Naive B cell (primary cell): ENCODE measurements at regions not wholly inside any gene's neighbourhood (a gene's known extent, or its start where the extent isn't known, plus 50 kb on each side); places are given as distances from the start of the nearest gene placed in this dataset.

ENCODE experiments used
- ATAC-seq, 2 donors: fragments of 150-1000 bp; cut with Tn5 transposase; 2 replicates each; pipeline ENCODE4 v1.10.0; 2021; ENCODE audit warnings: low read depth in 2 of 2, mild to moderate bottlenecking in 2 of 2, moderate library complexity in 2 of 2
- DNase-seq: peaks from one replicate; pipeline ENCODE4 v3.0.0; 2022
- H3K27ac Mint-ChIP-seq, 6 donors: one replicate each; pipeline ENCODE4 v1.8.0; 2020 to 2022; ENCODE audit warnings: mild to moderate bottlenecking in 6 of 6, mixed read lengths in 6 of 6, moderate library complexity in 5 of 6, inconsistent platforms in 2 of 6
- H3K27me3 Mint-ChIP-seq, 3 donors: one replicate each; pipeline ENCODE4 v1.8.0; 2021 to 2022; ENCODE audit warnings: mixed read lengths in 3 of 3, mild to moderate bottlenecking in 1 of 3
- H3K36me3 Mint-ChIP-seq, 2 donors: one replicate each; pipeline ENCODE4 v1.8.0; 2020 to 2022; ENCODE audit warnings: mixed read lengths in 2 of 2, inconsistent platforms in 1 of 2, mild to moderate bottlenecking in 1 of 2
- H3K4me1 Mint-ChIP-seq, 3 donors: one replicate each; pipeline ENCODE4 v1.8.0; 2020 to 2022; ENCODE audit warnings: mixed read lengths in 3 of 3, inconsistent platforms in 1 of 3, mild to moderate bottlenecking in 1 of 3, moderate library complexity in 1 of 3
- H3K4me3 Mint-ChIP-seq, 8 donors: one replicate each; pipeline ENCODE4 v1.8.0; 2020 to 2022; ENCODE audit warnings: mild to moderate bottlenecking in 8 of 8, mixed read lengths in 8 of 8, moderate library complexity in 8 of 8, inconsistent platforms in 2 of 8
- H3K9me3 Mint-ChIP-seq, 7 donors: one replicate each; pipeline ENCODE4 v1.8.0; 2020 to 2022; ENCODE audit warnings: mixed read lengths in 7 of 7, mild to moderate bottlenecking in 5 of 7, inconsistent platforms in 2 of 7, moderate library complexity in 1 of 7

DNA sequence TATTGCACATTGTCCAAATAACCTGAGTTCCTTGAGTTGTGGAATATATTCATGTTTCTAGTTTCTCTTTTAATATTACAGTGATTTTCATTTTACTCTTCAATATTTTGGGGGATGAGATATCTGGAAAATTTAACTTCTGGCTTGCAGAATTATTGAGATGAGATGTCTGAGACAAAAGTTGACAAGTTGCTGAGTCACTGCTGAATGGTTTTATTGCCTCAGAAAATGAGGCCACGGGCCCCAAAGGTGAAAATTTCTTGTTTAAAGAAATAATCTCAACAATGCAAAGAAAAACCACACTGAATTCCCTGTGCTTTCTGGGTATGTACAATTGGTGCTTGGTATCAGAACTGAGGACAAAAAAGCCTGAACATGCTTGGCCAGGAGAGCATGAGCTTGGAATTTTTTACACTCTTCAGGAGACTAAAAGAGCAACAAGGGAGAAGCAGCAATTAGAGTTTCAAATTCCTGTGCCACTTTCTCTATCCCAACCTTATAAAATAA, 129.2 kb upstream of the TOM1L1 start:
- Mint-ChIP-seq H3K9me3 (peaks cover 0 to 5% (median 0%) of the 10 kb centered on the region in 7 donors), H3K36me3 (no peaks in the 10 kb centered on the region), H3K27ac (no peak overlapping the region), H3K4me1 (no peaks in the 10 kb centered on the region), H3K27me3 (no peaks in the 10 kb centered on the region), H3K4me3 (no peak overlapping the region)
- DNase-seq (no peak), ATAC-seq (no peak)

DNA sequence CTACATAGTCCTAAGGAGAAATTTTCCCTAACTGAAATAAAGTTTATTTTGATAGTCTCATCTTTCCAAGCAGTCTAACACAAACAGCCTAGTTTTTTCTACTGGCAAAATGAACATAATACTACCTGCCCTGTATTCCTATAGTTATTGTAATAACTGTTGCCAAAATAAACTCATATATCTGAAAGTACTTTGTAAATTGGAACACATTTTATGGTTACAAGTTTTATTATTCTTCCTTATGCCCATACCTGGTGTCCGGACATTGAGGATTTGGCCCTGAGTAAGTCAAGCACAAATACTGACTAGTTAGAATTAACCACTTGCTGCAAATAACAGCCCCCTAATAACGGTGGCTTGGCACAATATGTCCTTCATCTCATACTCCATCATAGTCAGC, 120.4 kb upstream of the TOM1L1 start:
- DNase-seq (no peak), ATAC-seq (no peak)
- H3K4me1 Mint-ChIP-seq: no peaks in the 10 kb centered on the region
- H3K36me3 Mint-ChIP-seq: no peaks in the 10 kb centered on the region
- peaks cover 0 to 4% (median 0%) of the 10 kb centered on the region in 7 donors for H3K9me3 Mint-ChIP-seq
- no peaks in the 10 kb centered on the region for H3K27me3 Mint-ChIP-seq
- no peak overlapping the region for H3K27ac Mint-ChIP-seq
- H3K4me3 Mint-ChIP-seq: no peak overlapping the region

DNA sequence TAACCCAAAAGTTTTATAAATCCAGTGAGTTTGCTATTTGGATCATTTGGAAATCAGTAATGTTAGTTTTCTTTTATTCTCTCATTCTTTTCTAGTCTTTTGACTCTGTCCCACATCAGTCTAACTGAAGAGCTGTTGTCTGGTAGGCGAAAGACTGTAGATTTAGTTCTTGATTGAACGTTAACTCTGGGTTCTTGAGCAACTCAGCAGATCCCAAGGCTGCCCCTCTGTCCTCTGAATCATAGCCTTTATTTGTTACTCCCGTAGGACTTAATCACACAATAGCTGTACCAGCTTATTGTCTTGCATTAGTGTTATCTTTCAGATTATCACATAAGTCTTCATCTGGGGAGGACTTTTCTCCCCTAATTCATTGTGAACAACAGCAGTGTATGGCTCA, 119.3 kb upstream of the TOM1L1 start:
- DNase-seq (no peak), ATAC-seq (no peak)
- no peaks in the 10 kb centered on the region for H3K4me1 Mint-ChIP-seq
- H3K4me3 Mint-ChIP-seq: no peak overlapping the region
- no peak overlapping the region for H3K27ac Mint-ChIP-seq
- H3K36me3 Mint-ChIP-seq: no peaks in the 10 kb centered on the region
- H3K9me3 Mint-ChIP-seq: peaks cover 0 to 4% (median 0%) of the 10 kb centered on the region in 7 donors
- no peaks in the 10 kb centered on the region for H3K27me3 Mint-ChIP-seq

DNA sequence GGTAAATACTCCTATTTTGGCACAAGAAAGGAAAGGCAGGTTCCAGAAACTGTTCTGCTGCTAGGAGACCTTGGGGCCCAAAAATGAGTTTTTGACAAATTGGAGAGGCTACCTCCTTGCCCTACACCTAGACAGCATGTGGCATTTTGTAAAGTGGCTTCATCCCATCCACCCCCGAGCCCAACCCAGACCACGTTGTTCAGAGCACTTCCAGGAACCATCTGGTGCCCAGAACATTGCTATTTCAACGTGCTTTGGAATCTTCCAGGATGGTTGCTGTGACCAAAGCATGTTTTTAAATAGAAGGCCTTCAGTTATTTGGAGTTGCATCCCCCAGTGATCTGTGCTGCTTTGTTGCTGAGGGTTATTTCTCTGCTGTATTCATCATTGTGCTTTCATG, 116.3 kb upstream of the TOM1L1 start:
- H3K4me1 Mint-ChIP-seq: no peaks in the 10 kb centered on the region

DNA sequence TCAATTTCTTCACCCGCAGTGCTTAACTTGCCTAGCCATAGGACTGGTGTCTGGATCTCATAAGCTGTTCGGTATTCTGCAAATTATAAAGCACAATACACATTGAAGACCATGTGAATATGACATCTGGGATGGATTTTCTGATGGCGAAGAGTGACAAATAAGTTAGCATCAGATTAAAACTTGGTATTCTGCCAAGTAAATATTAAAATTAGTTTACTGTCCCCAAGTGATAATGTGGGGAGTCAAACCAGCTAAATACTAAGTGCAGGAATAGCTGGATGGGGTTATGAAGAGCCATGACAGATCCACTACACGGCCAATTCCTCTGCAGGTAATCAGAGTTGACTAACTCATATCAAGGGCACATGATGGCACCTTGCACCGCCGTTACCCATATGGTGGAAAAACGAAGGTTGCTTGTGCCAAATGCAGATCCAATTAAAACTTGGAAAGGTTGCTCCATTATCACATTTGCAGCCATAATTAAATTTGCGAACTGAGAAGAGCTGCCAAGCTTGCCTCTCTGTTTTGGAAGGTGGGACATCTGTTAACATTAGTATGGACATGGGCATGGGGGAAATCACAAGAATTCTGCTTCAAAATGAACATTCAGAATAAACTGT, 114.9 kb upstream of the TOM1L1 start:
- ATAC-seq (no peak), DNase-seq (no peak)
- peaks cover 0 to 5% (median 0%) of the 10 kb centered on the region in 7 donors for H3K9me3 Mint-ChIP-seq
- peaks cover 0 to 4% (median 0%) of the 10 kb centered on the region in 3 donors for H3K27me3 Mint-ChIP-seq
- H3K4me1 Mint-ChIP-seq: no peaks in the 10 kb centered on the region
- H3K4me3 Mint-ChIP-seq: no peak overlapping the region
- H3K36me3 Mint-ChIP-seq: no peaks in the 10 kb centered on the region
- H3K27ac Mint-ChIP-seq: no peak overlapping the region

More for the DNA sequence above, 116.3 kb upstream of the TOM1L1 start:
- H3K36me3 Mint-ChIP-seq: no peaks in the 10 kb centered on the region
- no peak for DNase-seq
- peaks cover 0 to 5% (median 0%) of the 10 kb centered on the region in 7 donors for H3K9me3 Mint-ChIP-seq
- no peak overlapping the region for H3K27ac Mint-ChIP-seq
- no peak for ATAC-seq
- H3K4me3 Mint-ChIP-seq: no peak overlapping the region
- no peaks in the 10 kb centered on the region for H3K27me3 Mint-ChIP-seq

DNA sequence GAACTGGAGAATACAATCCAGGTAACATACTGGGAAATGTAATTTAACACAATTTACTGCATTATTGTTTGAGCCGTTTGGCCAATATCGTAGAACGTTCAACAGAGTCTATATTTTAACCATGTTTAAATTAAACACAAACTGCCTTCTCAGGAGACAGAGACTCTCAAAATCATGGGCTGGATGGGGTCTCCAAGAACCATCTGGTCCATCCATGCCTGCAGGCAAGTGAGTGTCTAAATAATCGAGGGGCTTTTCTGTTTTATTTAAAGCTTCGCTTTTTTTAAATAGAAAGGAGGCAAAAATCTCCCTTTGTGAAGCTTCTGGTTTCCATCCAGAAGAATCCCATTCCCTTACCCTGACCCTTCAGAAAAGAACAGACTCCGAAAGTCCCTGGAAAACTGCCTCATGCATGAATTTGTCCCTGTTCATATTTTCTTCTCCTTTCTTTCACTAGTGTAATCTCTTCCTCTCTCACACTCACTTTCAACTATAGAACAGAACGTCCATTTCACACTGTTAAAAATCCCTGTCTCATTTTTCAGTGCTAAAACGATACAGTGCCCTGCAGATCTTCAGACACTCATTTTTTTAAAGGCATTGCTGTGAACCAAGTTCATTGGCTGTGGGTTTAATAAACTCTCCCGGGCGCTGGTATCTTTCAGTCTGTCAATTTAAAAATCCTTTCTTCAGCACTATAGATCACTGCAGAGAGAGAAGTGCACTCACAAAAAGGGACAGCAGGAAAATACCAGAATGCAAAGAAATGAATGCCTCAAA, 111.4 kb upstream of the TOM1L1 start:
- Mint-ChIP-seq H3K4me1 (no peaks in the 10 kb centered on the region), H3K36me3 (no peaks in the 10 kb centered on the region), H3K27me3 (peaks cover 0 to 4% (median 0%) of the 10 kb centered on the region in 3 donors), H3K4me3 (no peak overlapping the region), H3K27ac (no peak overlapping the region), H3K9me3 (peaks cover 0 to 9% (median 2%) of the 10 kb centered on the region in 7 donors)
- no peak for DNase-seq
- no peak for ATAC-seq

DNA sequence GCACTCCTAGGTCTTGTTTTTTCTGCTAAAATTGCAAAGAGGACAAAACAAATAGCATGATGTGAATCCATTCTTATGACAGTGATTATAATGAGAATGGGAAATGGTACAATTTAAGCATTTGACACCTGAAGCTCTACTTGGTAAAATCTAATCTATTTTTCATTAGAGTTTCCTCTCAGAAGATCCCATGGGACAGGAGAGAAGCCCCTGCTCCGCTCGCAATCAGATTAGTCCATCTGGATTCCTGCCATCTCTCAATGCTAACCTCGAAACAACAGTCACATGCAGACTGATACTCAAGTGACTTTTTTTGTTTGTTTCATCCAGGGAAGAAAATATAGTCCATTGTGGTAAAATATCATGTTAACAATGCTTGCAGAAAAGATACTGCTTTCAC, 107.4 kb upstream of the TOM1L1 start:
- H3K36me3 Mint-ChIP-seq: no peaks in the 10 kb centered on the region
- peaks cover 0 to 4% (median 0%) of the 10 kb centered on the region in 3 donors for H3K27me3 Mint-ChIP-seq
- peaks cover 0 to 7% (median 0%) of the 10 kb centered on the region in 7 donors for H3K9me3 Mint-ChIP-seq
- ATAC-seq (no peak), DNase-seq (no peak)
- H3K4me1 Mint-ChIP-seq: no peaks in the 10 kb centered on the region
- no peak overlapping the region for H3K4me3 Mint-ChIP-seq
- no peak overlapping the region for H3K27ac Mint-ChIP-seq

DNA sequence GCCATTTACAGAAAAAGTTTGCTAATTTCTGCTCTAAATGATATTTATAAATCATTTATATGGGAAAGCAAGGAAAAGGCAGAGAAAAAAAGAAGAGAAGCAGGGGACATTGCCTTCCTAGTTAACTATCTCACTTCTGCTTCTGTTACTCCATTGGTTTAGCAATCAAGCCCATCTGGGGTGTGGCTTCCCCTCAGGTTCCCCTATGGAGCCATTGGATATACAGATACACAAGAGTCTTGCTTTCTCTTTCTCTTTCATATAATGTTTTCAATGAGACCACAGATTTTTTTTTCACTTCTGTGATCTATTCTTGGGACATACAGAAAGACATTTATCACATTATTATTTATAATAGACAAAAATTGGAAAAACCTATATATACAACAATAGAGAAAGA, 105.6 kb upstream of the TOM1L1 start:
- DNase-seq (no peak), ATAC-seq (no peak)
- Mint-ChIP-seq H3K36me3 (no peaks in the 10 kb centered on the region), H3K27ac (no peak overlapping the region), H3K4me1 (no peaks in the 10 kb centered on the region), H3K4me3 (no peak overlapping the region), H3K27me3 (peaks cover 0 to 3% (median 0%) of the 10 kb centered on the region in 3 donors), H3K9me3 (peaks cover 0 to 8% (median 3%) of the 10 kb centered on the region in 7 donors)

DNA sequence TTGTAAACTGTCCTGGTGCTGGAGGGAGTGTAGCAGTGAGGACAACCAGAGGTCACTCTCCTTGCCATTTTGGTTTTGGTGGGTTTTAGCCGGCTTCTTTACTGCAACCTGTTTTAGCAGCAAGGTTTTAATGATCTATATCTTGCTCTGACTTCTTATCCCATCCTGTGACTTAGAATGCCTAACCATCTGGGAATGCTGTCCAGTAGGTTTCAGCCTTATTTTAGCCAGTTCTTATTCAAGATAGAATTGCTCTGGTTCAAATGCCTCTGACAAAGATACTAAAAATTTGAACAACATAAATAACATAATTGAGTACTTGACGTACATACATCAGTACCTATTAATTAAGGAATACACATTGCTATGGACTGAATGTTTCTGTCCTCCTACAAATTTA, 93.3 kb upstream of the TOM1L1 start:
- DNase-seq (no peak), ATAC-seq (no peak)
- H3K9me3 Mint-ChIP-seq: peaks cover 0 to 7% (median 1%) of the 10 kb centered on the region in 7 donors
- H3K4me1 Mint-ChIP-seq: no peaks in the 10 kb centered on the region
- no peak overlapping the region for H3K4me3 Mint-ChIP-seq
- no peaks in the 10 kb centered on the region for H3K27me3 Mint-ChIP-seq
- no peaks in the 10 kb centered on the region for H3K36me3 Mint-ChIP-seq
- H3K27ac Mint-ChIP-seq: no peak overlapping the region

DNA sequence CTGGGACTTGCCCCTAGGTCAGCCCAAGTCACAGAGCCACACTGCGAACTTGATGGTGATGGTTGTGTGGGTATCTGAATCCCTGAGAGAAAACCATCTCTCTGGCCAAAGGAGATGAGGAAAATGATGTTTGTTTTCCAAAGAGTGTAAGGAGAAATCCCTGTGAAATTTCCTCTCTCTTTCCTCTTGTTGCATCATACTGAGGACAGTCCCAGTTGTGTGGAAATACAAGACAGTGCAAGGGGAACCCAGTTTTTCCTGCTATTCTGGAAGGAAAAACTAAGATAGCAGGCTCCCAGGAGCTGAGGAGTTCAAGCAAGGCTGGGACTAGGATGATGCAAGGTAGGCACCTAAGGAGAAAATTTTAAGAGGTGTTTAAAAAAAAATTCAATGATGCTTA, 86.8 kb upstream of the TOM1L1 start:
- Mint-ChIP-seq H3K36me3 (no peaks in the 10 kb centered on the region), H3K4me3 (no peak overlapping the region), H3K9me3 (peaks cover 0 to 5% (median 0%) of the 10 kb centered on the region in 7 donors), H3K27me3 (peaks cover 0 to 9% (median 0%) of the 10 kb centered on the region in 3 donors), H3K4me1 (no peaks in the 10 kb centered on the region), H3K27ac (no peak overlapping the region)
- DNase-seq (no peak), ATAC-seq (no peak)

DNA sequence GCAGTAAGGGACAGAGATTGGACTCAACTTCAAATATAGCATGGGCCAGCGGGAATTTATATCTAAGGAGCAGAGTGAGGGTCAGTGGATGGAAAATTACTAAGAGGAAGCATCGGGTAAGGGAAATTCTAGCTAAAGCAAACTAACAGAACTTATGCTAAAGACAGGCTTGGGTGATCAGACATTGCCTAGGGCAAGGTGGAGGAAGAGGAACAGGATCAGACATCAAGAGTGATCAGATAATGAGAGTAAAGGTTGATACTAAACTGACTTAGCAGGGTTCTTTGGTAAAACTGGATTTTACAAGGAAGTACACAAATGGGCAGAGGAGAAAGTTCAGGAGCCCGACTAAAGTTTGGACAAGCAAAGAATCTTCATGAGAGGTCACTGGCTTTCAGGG, 86.3 kb upstream of the TOM1L1 start:
- Mint-ChIP-seq H3K27ac (no peak overlapping the region), H3K9me3 (peaks cover 0 to 5% (median 0%) of the 10 kb centered on the region in 7 donors), H3K4me3 (no peak overlapping the region), H3K36me3 (no peaks in the 10 kb centered on the region), H3K4me1 (no peaks in the 10 kb centered on the region), H3K27me3 (peaks cover 0 to 9% (median 0%) of the 10 kb centered on the region in 3 donors)
- ATAC-seq (no peak), DNase-seq (no peak)

DNA sequence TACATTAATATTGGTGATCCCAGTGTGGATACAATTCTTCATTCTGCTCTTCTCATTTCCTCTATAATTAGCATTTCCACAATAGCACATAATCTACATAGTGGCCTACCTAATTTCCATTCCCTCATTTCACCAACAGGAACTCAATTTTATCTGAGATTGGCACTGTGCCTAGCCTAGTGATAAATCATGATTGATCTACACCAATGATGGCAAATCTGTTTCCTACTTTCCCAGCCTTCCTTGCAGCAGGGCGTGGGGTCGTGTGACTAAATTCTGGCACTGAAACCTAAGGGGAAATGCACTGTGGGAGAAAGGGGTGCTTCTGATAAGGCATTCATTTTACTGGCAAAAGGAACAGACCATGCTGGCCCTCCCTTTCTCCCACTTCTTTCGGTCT, 66.6 kb upstream of the TOM1L1 start:
- Mint-ChIP-seq H3K27ac (no peak overlapping the region), H3K36me3 (no peaks in the 10 kb centered on the region), H3K4me1 (no peaks in the 10 kb centered on the region), H3K27me3 (peaks cover 0 to 5% (median 0%) of the 10 kb centered on the region in 3 donors), H3K4me3 (no peak overlapping the region), H3K9me3 (peaks cover 0 to 9% (median 4%) of the 10 kb centered on the region in 7 donors)
- DNase-seq (no peak), ATAC-seq (no peak)

DNA sequence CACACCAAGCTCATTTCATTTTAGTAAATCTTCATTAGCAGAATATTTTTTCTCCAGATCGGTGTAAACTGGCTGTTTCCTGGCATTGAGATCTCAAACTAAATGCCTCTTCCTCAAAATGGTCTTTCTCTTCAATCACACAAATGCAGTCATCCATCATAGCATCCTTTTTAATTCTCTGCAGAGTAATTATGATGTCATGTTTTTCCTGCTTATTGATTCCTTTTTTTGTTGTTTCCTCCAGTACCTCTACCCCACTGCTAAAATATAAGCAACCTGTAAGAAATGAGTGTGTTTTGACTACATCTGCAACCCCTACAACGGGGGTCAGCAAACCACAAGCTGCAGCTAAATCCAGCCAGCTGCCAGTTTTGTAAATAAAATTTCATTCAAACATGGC, 65.6 kb upstream of the TOM1L1 start:
- Mint-ChIP-seq H3K27ac (no peak overlapping the region), H3K36me3 (no peaks in the 10 kb centered on the region), H3K4me3 (no peak overlapping the region), H3K9me3 (peaks cover 0 to 9% (median 4%) of the 10 kb centered on the region in 7 donors), H3K4me1 (no peaks in the 10 kb centered on the region), H3K27me3 (peaks cover 0 to 5% (median 0%) of the 10 kb centered on the region in 3 donors)
- ATAC-seq: no peak
- no peak for DNase-seq
